Aorta (tissue), 5 donors: ENCODE measurements at regions not wholly inside any gene's neighbourhood (a gene's known extent, or its start where the extent isn't known, plus 50 kb on each side); places are given as distances from the start of the nearest gene placed in this dataset.

ENCODE experiments used
- ATAC-seq: fragments of 200-7000 bp; cut with Tn5 transposase; one replicate; pipeline ENCODE4 v1.9.1; 2022; ENCODE audit warnings: moderate library complexity; ENCODE audit not compliant: low FRiP score
- DNase-seq, 2 donors: peaks; one replicate each; pipeline ENCODE4 v3.0.0-alpha.2; 2020
- H3K27ac ChIP-seq, 2 donors: one replicate each; pipeline ENCODE4 v1.5.1; 2013; ENCODE audit warnings: low read length in 2 of 2, mild to moderate bottlenecking in 2 of 2, moderate library complexity in 2 of 2, control low read depth in 1 of 2, inconsistent platforms in 1 of 2, low read depth in 1 of 2
- H3K27me3 ChIP-seq, 2 donors: one replicate each; pipeline ENCODE4 v1.6.1; 2013; ENCODE audit warnings: control low read depth in 1 of 2, low read length in 1 of 2, mild to moderate bottlenecking in 1 of 2, moderate library complexity in 1 of 2; ENCODE audit not compliant: insufficient read depth in 2 of 2, control insufficient read depth in 1 of 2
- H3K36me3 ChIP-seq, 2 donors: one replicate each; pipeline ENCODE4 v1.6.1; 2013; ENCODE audit warnings: control low read depth in 1 of 2, low read length in 1 of 2, mild to moderate bottlenecking in 1 of 2; ENCODE audit not compliant: insufficient read depth in 2 of 2, control insufficient read depth in 1 of 2
- H3K4me1 ChIP-seq, 2 donors: one replicate each; pipeline ENCODE4 v1.6.1; 2013; ENCODE audit warnings: low read length in 2 of 2, control low read depth in 1 of 2, mild to moderate bottlenecking in 1 of 2, moderate library complexity in 1 of 2; ENCODE audit not compliant: insufficient read depth in 2 of 2, control insufficient read depth in 1 of 2
- H3K4me3 ChIP-seq, 2 donors: one replicate each; pipeline ENCODE4 v1.5.1; 2013; ENCODE audit warnings: low read length in 2 of 2, control low read depth in 1 of 2, mild to moderate bottlenecking in 1 of 2
- H3K9me3 ChIP-seq: one replicate; pipeline ENCODE4 v1.6.1; 2013; ENCODE audit warnings: mild to moderate bottlenecking, low read length; ENCODE audit not compliant: control insufficient read depth
- WGBS, 2 donors: extraction: QIAGEN DNeasy Blood & Tissue Kit; methylation state at CpG; one replicate each; pipeline ENCODE4 v1.1.7; 2013; 5-methylcytosine and 5-hydroxymethylcytosine counted together
- intact Hi-C, 2 donors: fragments of 100-400 bp; cut with DNase I; formaldehyde crosslinking; loops; one replicate each; pipeline versions ENCODE4 v1.14.2 to v1.15.0; 2022
- donor health status: healthy with polysubstance abuse.
- donor health status: Bipolar disorder and iron deficiency.
- donor health status: DM: no; HTN: no; CAD: no.
- donor health status: DM: no; HTN: no; CAD: no.
- donor health status: DM: yes; HTN: yes; CAD: no.

- intact Hi-C loops: loop anchor here (2.0 to 5.0 kb wide), 3 partner anchors 90 to 488 kb away; no protein-coding TSS in a partner anchor
- no peaks in the 10 kb centered on the region for H3K27me3 ChIP-seq
- peak overlapping the region; percentile 91 to 93 for H3K27ac ChIP-seq
- ATAC-seq (no peak), DNase-seq (peak in 1 of 2 donors; percentile 61)
- no peak overlapping the region for H3K4me3 ChIP-seq
- H3K4me1 ChIP-seq: peaks cover 4 to 10% of the 10 kb centered on the region in 2 donors
- H3K9me3 ChIP-seq: no peaks in the 10 kb centered on the region
- WGBS, 2 donors: 81 to 87% methylated on average over 7 of the region's 7 CpGs
- H3K36me3 ChIP-seq: no peaks in the 10 kb centered on the region
Observed at GRCh38 chr1:234985007-234985370, 143.6 kb downstream of the TOMM20 start.

GRCh38 chr1:234983564-234984238, 144.9 kb downstream of the TOMM20 start:
- H3K27me3 ChIP-seq: no peaks in the 10 kb centered on the region
- intact Hi-C loops: loop anchor here (2.0 to 5.0 kb wide), 7 partner anchors 61 to 486 kb away; partner anchors contain the start of gene IRF2BP2 (in 1 of the 2)
- no peaks in the 10 kb centered on the region for H3K9me3 ChIP-seq
- H3K27ac ChIP-seq: peak overlapping the region; percentile 85 to 92
- DNase-seq (no peak), ATAC-seq (no peak)
- no peak overlapping the region for H3K4me3 ChIP-seq
- peaks cover 10% of the 10 kb centered on the region in 2 donors for H3K4me1 ChIP-seq
- H3K36me3 ChIP-seq: no peaks in the 10 kb centered on the region
- 72 to 80% methylated on average over 7 of the region's 7 CpGs for WGBS, 2 donors

- Histone ChIP-seq H3K27ac (peak overlapping the region; percentile 97 to 98), H3K9me3 (no peaks in the 10 kb centered on the region), H3K4me3 (no peak overlapping the region), H3K36me3 (no peaks in the 10 kb centered on the region), H3K4me1 (peaks cover 7 to 10% of the 10 kb centered on the region in 2 donors), H3K27me3 (no peaks in the 10 kb centered on the region)
- no peak for DNase-seq
- 90 to 91% methylated on average over 2 of the region's 2 CpGs for WGBS, 2 donors
- intact Hi-C loops: loop anchor here (2.0 to 5.0 kb wide), 7 partner anchors 59 to 484 kb away; partner anchors contain the start of gene IRF2BP2 (in 1 of the 2)
- ATAC-seq: no peak
Observed at GRCh38 chr1:234981758-234982157, 146.9 kb downstream of the TOMM20 start.

- Histone ChIP-seq H3K36me3 (no peaks in the 10 kb centered on the region), H3K9me3 (no peaks in the 10 kb centered on the region), H3K27me3 (no peaks in the 10 kb centered on the region), H3K27ac (peak overlapping the region; percentile 97 to 98), H3K4me3 (no peak overlapping the region), H3K4me1 (peaks cover 7 to 10% of the 10 kb centered on the region in 2 donors)
- 2 to 5% methylated on average over 18 of the region's 18 CpGs for WGBS, 2 donors
- ATAC-seq (peak; percentile 90), DNase-seq (peak; percentile 95)
- intact Hi-C loops: loop anchor here (2.0 to 5.0 kb wide), 7 partner anchors 59 to 484 kb away; partner anchors contain the start of gene IRF2BP2 (in 1 of the 2)
Observed at GRCh38 chr1:234980645-234981396, 147.8 kb downstream of the TOMM20 start.

GRCh38 chr1:234980291-234980644, 148.4 kb downstream of the TOMM20 start:
- WGBS, 2 donors: 23 to 24% methylated on average over 6 of the region's 6 CpGs
- H3K9me3 ChIP-seq: no peaks in the 10 kb centered on the region
- H3K4me3 ChIP-seq: no peak overlapping the region
- H3K4me1 ChIP-seq: peaks cover 6 to 10% of the 10 kb centered on the region in 2 donors
- ATAC-seq (no peak), DNase-seq (no peak)
- H3K27ac ChIP-seq: peak overlapping the region; percentile 96 to 98
- H3K27me3 ChIP-seq: no peaks in the 10 kb centered on the region
- H3K36me3 ChIP-seq: no peaks in the 10 kb centered on the region
- intact Hi-C loops: loop anchor here (2.0 to 5.0 kb wide), 7 partner anchors 58 to 483 kb away; partner anchors contain the start of gene IRF2BP2 (in 1 of the 2)

GRCh38 chr1:234979296-234980279, 149.0 kb downstream of the TOMM20 start:
- WGBS, 2 donors: 78 to 79% methylated on average over 15 of the region's 15 CpGs
- DNase-seq: no peak
- Histone ChIP-seq H3K4me3 (no peak overlapping the region), H3K27me3 (no peaks in the 10 kb centered on the region), H3K4me1 (peaks cover 6% of the 10 kb centered on the region in 2 donors), H3K9me3 (no peaks in the 10 kb centered on the region), H3K36me3 (no peaks in the 10 kb centered on the region), H3K27ac (peak overlapping the region; percentile 23 to 98)
- intact Hi-C loops: loop anchor here (2.0 to 5.0 kb wide), 7 partner anchors 57 to 482 kb away; partner anchors contain the start of gene IRF2BP2 (in 1 of the 2)
- ATAC-seq: no peak

- Histone ChIP-seq H3K27me3 (no peaks in the 10 kb centered on the region), H3K4me3 (no peak overlapping the region), H3K4me1 (peaks cover 6% of the 10 kb centered on the region in 2 donors), H3K27ac (peak overlapping the region; percentile 18 to 98), H3K9me3 (no peaks in the 10 kb centered on the region), H3K36me3 (no peaks in the 10 kb centered on the region)
- no peak for ATAC-seq
- peak; percentile 75 to 77 for DNase-seq
- 72 to 75% methylated on average over 14 of the region's 14 CpGs for WGBS, 2 donors
- intact Hi-C loops: no loop called here
Observed at GRCh38 chr1:234978397-234979295, 150.0 kb downstream of the TOMM20 start.
